HG02588 (cell line): ENCODE measurements at regions not wholly inside any gene's neighbourhood (a gene's known extent, or its start where the extent isn't known, plus 50 kb on each side); places are given as distances from the start of the nearest gene placed in this dataset.

Source experiments
- ATAC-seq: cut with Tn5 transposase; IDR thresholded peaks from one replicate; pipeline ENCODE4 v1.9.1; 2021; ENCODE audit warnings: mild to moderate bottlenecking, moderate library complexity; ENCODE audit not compliant: unreplicated experiment

DNA sequence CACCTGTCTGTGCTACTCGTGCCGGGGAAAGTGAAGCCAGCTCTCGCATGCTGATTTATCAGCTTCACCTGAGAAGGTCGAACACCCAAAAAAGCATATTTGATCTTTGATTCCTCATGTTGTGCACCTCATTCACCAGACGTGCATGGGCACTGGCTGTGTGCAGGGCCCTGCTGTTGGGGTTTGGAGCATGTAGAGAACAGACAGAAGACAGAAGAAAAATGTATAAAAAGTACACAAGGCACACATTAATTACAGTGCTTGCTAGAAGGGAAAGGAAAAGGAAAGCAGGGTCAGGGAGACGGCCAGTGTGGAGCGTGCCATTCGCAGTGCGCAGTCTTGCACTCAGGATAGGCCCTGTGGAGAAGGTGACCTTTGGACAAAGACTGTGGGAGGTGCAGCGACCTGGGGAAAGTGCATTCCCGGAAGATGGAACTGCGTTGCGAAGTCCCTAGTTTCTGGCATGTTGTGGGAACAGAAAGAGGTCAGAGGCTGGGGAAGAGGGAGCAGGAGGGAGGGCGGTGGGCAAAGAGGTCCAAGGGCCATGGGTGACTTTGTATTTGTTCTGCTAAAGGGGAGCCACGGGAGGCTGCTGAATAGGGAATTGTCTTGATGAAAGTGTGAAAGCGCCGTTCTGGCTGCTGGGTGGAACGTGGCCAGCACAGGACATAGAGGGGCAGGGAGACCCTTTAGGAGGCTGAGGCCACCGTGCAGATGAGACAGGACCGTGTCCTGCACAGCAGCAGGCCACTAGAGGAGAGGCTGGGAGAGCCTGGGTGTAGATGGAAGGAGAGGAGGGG, 232.8 kb downstream of the GLRX3 start:
- no peak for ATAC-seq

DNA sequence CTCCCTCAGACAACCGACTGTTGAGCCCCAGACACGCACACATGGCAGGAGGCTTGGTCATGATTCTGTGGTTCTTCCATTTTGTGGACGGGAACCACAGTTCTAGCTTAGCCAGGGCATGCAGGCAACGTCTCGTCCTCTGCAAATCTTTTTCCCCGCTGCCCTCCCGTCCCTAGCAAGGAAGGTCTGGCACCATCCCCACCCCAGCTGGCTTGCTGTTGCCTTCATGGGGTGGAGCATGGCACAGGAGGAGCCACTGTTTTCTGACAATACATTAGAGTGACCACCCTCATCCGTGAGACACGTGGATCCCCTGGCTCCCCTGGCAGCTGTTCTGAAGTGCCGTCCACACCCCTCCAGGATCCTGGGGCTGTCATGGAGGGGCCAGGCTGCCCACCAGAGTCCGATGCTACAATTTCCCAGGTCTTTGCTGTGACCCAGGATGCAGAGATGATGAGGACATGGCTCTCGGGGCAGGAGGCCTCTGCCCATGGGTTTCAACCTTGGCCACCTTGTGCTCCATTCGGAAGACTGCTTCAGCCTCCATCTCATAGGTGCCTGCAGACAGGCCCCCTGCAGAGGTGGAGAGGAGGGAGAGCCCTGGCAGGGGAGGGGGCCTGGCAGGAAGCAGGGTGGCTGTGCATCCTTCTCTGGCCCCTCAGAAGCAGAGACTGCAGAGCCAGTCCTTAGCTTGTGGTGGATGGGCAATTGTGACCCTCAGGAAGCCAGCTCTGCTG, 233.6 kb downstream of the GLRX3 start:
- no peak for ATAC-seq

DNA sequence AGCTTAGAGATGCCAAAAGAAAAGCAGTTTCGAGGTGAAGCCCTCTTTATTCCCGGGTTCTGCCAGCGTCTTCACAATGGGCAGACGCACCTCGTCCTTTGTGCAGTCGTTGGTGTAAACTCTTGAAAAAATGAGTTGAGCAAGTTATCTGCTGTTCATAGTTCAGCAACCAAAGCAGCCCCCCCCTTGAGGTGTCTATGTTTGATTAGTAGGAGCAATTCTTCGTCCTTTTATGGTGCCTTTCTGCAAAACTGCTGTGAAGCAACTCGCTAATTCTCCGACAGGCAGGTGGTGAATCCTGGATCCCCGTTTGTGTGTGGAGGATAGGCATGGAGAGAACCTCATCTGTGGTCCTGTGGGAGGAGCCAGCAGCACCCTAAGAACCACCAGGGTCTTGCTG, 234.5 kb downstream of the GLRX3 start:
- ATAC-seq = no peak

DNA sequence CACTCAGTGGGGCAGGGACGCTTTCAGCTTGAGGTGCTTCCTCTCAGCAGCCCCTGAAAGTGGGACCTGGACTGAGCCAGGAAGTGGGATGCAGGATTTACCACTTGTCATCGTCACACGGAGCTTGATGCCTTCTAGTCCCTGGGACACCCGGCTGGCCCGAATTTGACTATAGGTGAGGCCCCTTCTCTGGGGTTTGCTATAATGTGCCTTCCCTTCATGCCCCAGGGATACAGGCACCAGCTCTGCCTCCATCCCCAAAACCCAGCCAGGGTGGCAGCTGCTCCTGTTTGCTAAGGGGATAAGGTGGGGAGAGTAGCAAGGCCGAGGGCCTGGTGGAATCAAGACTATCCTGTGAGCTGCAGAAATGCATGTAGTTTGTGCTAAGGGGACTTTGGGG, 235.0 kb downstream of the GLRX3 start:
- ATAC-seq = no peak

DNA sequence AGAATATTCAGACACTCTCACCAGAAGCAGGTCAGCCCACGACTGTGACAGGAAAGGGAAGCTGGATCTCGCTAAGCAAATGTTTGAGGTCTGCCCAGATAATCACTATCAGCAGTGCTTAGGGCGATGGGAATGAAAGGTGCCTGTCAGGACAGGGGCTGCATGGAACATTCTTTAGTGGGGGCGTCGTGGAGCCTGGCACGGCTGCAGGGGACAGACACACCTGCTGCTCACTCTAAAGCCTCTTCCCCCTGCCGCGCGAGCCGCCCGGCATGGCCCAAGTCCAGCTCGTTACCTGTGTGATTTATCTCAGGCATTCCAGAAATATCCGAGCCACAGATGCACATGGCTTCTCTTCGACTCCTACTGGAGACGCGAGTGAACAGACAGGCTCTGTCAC, 235.5 kb downstream of the GLRX3 start:
- ATAC-seq = no peak

DNA sequence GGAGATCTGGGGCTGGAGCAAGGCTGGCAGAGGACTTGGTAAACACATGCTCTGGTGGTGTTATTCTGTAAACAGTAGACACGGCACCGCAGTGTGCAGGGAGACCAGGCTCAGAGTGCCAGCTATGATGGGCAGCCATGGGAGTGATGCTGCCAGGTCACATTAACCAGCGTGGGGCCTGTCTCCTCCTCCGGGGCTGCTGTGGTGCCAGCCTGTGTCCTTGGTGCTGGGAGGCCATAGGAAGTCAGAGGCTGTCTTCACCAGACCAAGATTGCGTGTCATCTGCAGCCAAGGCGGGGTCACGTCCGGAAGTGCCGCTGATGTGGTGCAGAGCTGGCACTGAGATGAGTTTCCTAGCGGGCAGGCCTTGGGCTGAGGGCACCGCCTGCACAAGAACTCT, 236.0 kb downstream of the GLRX3 start:
- ATAC-seq = no peak

DNA sequence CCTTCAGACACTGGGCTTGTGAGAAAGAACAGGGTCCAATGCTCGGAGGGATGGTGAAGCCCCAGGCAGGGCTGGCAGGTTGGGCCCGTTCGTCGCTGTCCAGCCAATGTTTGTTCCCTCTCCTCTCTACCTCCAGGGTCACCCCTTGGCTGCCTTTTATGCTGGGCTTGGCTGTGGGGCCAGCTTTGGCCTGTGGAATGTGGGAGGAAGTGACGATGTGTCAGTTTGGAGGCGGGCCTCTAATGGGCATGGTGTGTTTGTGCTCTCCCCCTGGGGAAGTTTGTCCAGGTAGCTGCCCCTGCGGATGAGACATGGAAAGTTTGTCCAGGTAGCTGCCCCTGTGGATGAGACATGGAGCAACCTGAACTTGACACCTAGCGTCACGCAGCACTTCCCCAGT, 236.7 kb downstream of the GLRX3 start:
- no peak for ATAC-seq

DNA sequence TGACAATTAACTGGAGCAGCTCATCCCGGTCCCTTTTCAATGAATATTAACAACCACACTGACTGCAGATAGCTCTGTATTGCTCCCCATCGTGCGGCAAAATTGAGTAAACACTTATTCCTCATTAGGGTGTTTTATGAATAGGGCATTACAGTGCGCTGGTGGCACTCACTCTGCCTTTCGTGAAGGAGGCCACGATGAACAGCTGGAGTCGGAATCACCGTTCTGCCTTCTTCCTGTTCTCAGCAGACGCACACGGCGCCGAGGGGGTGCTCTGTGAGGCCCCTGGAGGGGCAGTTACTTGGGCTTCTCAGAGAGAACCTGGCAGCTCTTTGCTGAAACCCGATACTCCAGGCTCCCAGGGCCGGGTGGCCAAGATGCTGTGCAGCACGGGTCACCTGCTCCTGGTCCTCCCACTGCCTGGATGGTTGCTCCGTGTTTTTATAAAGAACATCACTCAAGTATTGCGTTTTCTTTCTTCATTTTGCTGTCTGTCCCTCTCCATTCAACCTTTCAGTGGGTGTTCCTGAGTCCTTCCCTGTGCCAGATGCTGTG, 241.9 kb downstream of the GLRX3 start:
- ATAC-seq = no peak

DNA sequence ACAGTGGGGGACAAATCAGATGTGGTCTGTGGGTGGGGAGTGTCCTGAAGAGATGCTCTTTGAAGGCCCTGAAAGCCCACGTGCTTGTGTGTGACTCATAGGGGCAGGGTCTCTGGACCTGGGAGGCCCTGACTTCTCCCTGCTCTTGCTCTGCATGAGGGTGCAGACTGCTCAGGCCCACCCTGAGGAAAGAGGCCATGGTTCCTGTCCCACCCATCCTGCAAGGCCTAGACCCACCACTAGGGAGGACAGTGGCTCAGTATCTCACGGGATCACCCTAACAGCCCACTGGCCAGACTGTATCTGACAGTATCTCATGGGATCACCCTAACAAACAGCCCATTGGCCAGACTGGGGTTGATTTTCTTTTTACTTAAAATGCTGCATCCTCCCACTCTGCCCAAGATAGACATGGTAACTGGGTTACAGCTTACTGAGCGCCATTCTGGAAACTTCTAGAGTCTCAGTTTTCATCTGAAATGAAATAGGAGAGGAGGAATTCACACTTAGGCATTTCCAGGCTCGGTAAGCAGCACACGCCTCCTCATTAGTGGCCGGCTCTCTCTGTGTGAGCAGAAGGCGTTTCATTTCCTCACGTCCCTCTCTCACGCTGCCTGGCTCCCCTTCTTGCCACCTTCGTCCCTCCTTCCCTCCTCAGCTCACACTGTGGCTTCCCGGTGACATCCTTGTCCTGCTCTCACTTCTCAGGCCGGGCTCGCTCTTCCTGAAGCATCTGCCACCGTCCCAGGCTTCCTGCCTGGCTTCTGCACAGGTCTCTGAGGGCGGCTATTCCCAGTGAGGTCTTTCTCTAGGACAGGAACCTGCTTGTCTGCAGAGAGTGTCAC, 242.6 kb downstream of the GLRX3 start:
- no peak for ATAC-seq

DNA sequence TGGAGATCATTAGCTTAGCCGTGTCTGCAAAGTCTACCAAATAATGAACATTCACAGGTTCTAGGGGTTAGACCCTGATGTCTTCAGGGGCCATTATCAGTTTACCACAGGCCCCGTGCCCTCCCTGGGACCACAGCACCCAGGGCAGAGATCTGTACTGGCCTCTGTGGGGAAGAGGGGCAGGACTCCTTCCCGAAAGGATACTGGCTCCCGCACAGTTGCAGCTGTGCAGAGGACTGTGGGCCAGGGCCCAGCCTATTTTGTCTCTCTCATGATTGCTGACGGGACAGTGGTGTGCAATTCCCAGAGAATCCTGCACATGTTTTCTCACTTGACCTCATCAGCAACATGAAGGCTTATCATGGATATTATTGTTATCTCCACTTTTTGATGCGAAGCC, 243.9 kb downstream of the GLRX3 start:
- no peak for ATAC-seq

DNA sequence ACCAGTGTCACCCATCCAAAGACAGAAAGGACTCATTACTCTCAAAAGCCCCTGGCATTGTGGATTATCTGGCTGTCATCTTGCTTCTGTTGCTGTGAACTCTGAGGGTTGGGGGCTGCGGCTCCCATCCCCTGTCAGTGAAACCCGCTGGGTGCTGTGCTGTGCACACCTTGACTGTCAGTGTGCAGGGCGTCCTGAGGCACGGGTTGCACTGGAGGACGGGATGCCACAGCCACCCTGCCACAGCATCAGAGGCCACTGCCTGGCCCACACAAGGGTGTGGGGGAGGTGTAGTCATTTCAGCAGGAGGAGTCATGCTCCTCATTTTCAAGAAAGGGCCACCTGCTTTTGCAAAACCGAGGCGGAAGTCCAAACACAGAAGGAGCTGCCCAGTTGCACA, 245.8 kb downstream of the GLRX3 start:
- ATAC-seq = no peak

DNA sequence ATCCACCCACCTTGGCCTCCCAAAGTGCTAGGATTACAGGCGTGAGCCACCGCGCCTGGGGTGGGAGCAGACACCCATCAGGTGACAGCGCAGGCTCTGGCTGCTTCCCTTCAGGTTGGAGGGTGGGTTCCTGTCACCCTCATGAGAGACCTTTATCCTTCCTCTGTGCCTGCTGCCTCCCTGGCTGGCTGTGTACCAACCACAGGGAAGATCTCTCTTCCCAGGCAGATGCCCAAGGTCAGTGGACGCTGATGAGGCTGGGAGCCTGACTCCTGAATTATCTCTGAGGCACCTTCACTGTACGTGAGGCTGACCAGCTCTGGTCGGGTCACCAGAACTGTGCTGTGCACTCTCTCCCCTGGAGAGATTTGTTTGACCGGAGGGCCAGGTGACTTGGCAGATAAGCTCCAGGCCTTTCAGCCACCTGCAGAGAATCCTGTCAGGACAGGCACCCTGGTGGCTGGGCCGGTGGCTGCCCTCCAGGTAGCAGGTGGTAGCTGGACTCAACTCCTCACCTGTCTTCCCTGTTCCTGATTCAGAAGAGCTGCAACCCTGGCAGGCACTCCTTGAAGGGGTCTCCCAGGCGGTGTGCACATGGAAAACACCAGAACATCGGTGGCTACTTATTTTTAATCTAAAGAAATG, 251.9 kb downstream of the GLRX3 start:
- no peak for ATAC-seq

DNA sequence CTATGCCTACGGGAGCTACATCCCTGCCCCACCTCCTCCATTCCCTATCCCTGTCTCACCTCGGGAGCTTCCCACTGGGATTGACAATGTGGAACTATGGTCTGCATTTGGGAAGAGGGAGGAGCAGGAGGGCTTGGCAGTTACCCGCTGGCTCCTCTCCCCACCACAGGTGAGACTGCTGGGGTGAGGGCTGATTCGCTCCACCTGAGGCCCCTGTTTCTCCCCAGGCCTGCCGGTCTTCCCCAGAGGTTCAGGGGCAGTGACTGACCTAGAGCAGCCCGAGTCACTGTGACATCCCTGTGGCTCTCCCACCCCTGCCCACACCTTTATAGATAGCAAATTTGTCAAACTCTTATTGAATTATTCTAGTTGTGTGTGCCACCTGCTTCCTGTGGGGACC, 252.6 kb downstream of the GLRX3 start:
- no peak for ATAC-seq

DNA sequence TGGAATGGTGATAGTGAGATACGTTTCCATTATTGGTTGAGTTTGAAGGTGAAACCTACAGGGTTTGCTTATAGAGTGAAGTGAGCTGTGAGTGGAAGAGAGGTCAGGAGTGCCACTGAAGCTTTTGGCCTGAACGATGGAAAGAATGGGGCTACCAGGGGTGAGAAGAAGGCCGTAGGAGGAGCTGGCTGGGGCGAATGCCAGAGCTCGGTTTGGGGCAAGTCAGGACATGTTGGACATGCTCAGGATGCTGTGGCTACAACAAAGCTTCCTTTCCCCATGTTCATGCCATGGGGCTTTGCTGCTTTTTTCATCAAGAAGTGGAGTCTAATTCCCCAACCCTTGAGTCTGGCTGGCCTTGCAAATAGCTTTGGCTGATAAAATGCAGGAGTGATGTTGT, 253.7 kb downstream of the GLRX3 start:
- ATAC-seq = no peak

DNA sequence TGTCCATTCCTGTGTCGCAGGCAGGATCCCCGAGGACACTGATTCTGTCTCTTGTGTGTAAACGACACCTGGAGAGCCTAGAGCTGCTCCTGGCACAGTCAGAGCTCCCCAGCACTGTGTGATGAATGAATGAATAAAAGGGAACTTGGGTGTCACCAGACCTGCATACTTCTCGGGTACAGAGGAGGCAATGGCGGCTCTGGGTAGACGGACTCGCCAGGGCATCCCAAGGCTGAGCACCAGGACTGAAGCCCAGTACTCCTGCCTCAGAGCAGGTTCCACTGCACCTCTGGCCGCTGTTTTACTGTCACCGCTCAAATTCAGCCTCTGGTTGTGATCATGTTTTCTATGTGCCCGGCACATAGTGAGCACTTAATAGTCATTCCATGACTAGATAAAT, 255.8 kb downstream of the GLRX3 start:
- ATAC-seq = no peak

DNA sequence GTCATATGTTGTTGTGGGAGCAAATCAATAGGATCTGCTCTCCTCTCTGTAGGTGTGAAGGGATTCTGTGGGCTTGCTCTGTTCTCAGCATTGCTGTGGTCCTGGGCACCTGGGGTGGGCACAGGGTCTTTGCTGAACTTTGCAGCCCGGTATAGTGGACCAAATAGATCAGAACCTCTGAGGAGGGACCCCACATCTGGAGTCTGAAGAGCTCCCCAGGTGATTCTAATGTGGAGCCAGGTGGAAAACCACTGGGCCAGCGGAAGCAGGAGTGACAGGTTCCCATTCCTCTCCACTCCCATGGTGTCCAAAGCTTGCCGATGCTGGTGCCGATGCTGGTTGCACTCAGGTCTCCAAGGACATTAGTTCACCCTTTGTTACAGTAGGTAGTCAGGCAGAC, 257.2 kb downstream of the GLRX3 start:
- no peak for ATAC-seq

DNA sequence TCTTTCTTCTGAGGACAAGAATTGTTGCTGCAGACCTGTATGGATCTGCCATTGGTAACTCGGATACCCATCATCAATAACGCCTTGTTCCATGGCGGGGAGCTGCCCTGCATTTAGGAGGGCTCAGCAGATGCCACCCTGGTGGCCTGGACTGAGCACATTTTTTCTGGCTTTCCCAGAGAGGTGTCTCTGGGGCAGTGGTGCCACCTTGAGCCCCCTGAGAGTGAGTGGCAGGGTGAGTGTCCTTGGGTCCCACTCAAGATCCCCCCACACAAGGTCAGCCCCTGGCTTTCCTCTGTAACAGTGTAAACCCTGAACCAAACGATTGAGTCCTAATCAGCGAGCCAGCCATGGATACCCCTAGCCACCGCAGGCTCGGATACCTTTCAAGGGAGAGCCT, 258.6 kb downstream of the GLRX3 start:
- no peak for ATAC-seq

DNA sequence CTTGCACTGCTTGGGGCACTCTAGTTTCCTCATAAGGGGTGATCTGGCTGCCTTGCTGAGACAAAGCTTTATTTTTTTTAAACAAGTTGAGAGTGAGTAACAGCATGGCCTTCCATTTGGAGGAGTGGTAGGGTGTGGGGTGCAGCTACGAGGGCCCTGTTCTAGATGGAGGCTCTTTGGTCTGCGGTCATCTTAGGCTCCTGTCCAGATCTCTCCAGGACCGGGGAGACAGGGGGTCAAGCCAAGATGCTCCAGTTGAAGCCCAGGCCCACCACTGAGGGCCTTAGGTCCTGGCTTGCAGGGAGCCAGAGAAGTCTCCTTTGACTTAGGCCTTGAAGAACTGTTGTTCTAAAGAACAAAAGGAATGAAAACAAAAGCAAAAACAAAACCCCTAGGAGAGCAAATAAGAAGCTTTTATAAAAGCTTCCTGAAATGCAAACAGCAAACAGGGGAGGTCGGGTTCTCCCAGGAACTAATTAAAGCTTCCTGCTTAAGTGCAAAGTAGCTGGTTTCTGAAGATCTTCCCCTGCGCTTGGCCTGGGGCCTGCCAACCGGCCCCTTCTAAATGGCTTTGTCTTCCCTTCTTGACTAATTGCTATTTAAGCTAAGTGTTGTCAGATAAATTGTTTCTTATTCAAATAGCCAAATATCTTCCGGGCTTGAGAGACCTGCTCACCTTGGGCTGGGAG, 259.2 kb downstream of the GLRX3 start:
- no peak for ATAC-seq

DNA sequence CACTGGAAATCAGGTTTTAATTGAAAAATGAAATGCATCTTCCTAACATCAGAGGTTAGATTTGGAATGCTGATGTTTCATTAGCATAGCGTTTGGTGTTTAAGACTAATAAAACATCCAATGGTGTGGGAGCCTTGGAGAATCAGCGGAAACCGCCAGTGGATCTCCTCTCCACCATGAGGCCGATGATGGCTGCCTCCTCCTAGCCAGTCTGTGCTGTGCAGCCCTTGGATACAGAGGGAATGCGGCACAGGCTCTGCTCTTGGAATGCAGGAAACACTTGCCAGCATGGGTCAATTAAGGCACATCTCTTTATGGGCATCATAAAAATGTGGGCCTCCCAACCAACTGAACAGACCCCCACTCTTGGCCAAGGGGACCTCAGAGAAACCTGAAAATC, 259.9 kb downstream of the GLRX3 start:
- ATAC-seq = no peak
